ENCODE measurements at regions not wholly inside any gene's neighbourhood (a gene's known extent, or its start where the extent isn't known, plus 50 kb on each side); places are given as distances from the start of the nearest gene placed in this dataset.
"Not testable (repeated sequence)": the region's sequence is repeated elsewhere in the genome, so short reads cannot be mapped to it uniquely, and the experiment has no call there.

GRCh38 chr3:191074511-191074910, 124.5 kb upstream of the OSTN start:
- no peak for DNase-seq

GRCh38 chr3:191070762-191071403, 128.2 kb upstream of the OSTN start:
- DNase-seq, result no peak

GRCh38 chr3:191070201-191070600, 128.8 kb upstream of the OSTN start:
- DNase-seq, result no peak

GRCh38 chr3:191068946-191069813, 129.9 kb upstream of the OSTN start:
- DNase-seq, result no peak

GRCh38 chr3:191066669-191067068, 132.4 kb upstream of the OSTN start:
- DNase-seq, result no peak

- DNase-seq, result no peak
Observed at GRCh38 chr3:191065181-191065805, 133.7 kb upstream of the OSTN start.

GRCh38 chr3:191051037-191051436, 148.0 kb upstream of the OSTN start:
- DNase-seq, result peak; percentile 23

GRCh38 chr3:191047930-191048329, 151.1 kb upstream of the OSTN start:
- DNase-seq, result no peak

- DNase-seq, result no peak
Observed at GRCh38 chr3:191030929-191031328, 168.1 kb upstream of the OSTN start.

- DNase-seq, result no peak
Observed at GRCh38 chr3:191030491-191030890, 168.0 kb upstream of the GMNC start.

GRCh38 chr3:191026746-191027145, 164.3 kb upstream of the GMNC start:
- no peak for DNase-seq

- DNase-seq, result no peak
Observed at GRCh38 chr3:191020730-191021396, 158.4 kb upstream of the GMNC start.

- no peak for DNase-seq
Observed at GRCh38 chr3:191019855-191020254, 157.4 kb upstream of the GMNC start.

GRCh38 chr3:191015960-191016359, 153.5 kb upstream of the GMNC start:
- not testable (repeated sequence) for DNase-seq

- no peak for DNase-seq
Observed at GRCh38 chr3:191008074-191008473, 145.6 kb upstream of the GMNC start.

- DNase-seq, result no peak
Observed at GRCh38 chr3:191005790-191006189, 143.3 kb upstream of the GMNC start.

- no peak for DNase-seq
Observed at GRCh38 chr3:191003742-191004141, 141.2 kb upstream of the GMNC start.

GRCh38 chr3:190996181-190996775, 133.8 kb upstream of the GMNC start:
- no peak for DNase-seq

GRCh38 chr3:190995156-190995555, 132.7 kb upstream of the GMNC start:
- DNase-seq, result no peak

GRCh38 chr3:190990898-190991297, 128.4 kb upstream of the GMNC start:
- DNase-seq, result no peak

GRCh38 chr3:190989218-190989617, 126.7 kb upstream of the GMNC start:
- DNase-seq, result no peak

GRCh38 chr3:190988102-190988501, 125.6 kb upstream of the GMNC start:
- no peak for DNase-seq

Data from activated CD4-positive, alpha-beta T cell treated with anti-CD3 and anti-CD28 coated beads, Interleukin-2, amount 50 U/mL, for 16 hours (primary cell).